ENCODE measurements at regions not wholly inside any gene's neighbourhood (a gene's known extent, or its start where the extent isn't known, plus 50 kb on each side); places are given as distances from the start of the nearest gene placed in this dataset.
A peak's percentile ranks its signal among the peaks of the same experiment; 100 is the strongest.
"Not testable (repeated sequence)": the region's sequence is repeated elsewhere in the genome, so short reads cannot be mapped to it uniquely, and the experiment has no call there.

DNA sequence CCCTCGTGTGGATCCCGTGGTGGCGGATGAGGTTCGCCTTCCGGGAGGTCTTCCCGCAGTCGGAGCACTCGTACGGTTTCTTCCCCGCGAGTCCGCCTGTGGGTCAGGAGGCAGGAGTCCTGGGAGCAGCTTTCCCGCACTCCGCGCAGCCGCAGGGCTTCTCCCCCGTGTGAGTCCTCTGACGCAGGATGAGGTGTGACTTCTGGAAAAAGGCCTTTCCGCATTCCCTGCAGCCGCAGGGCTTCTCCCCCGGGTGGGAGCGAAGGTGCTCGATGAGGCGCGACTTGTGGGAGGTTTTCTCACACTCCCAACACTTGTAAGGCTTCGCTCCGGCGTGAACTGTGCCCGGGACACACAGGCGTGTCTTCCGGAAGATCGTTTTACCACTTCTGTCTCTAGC, 68.8 kb upstream of the WIPI2 start:
- DNase-seq (ENCODE audit: low read depth in 4 of 4, low spot score in 3 of 4) = peak in 1 of 4 donors; percentile 16

GRCh38 chr7:5131238-5131637, 58.8 kb upstream of the WIPI2 start:
- DNase-seq (ENCODE audit: low read depth in 4 of 4, low spot score in 3 of 4) = not testable (repeated sequence)

- DNase-seq (ENCODE audit: low read depth in 4 of 4, low spot score in 3 of 4) = no peak
Measured at GRCh38 chr7:5132539-5132938, 57.5 kb upstream of the WIPI2 start.

- DNase-seq (ENCODE audit: low read depth in 4 of 4, low spot score in 3 of 4) = peak in 2 of 4 donors; percentile 2 to 4
Measured at GRCh38 chr7:5139998-5140397, 50.0 kb upstream of the WIPI2 start.

Measured in right renal pelvis (tissue), 4 donors.